CD4-positive, alpha-beta T cell treated with Interleukin-10 for 1 hour (primary cell): ENCODE measurements at regions not wholly inside any gene's neighbourhood (a gene's known extent, or its start where the extent isn't known, plus 50 kb on each side); places are given as distances from the start of the nearest gene placed in this dataset.
"Not testable (repeated sequence)": the region's sequence is repeated elsewhere in the genome, so short reads cannot be mapped to it uniquely, and the experiment has no call there.

Experiments used
- DNase-seq: peaks from one replicate; pipeline ENCODE4 v3.0.0-alpha.2; 2020

DNA sequence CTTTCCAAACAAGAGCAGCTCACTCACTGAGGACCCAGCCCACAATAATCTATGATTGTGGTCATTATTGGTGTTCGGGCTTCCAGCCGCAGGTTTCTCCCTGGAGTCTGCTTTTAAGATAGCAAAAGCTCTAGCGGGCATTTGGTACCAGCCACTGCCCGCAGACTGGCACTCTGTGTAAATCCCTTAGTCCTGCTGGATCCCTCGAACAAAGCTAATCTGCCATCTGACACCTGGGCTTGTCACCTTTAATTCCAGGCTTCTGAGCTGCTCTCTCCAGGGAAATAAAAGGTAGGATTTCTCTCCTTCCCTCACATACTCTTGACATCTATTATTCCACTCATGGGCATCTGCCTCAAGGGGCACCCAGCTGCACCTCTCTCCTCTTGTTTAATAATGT is 158.7 kb downstream of the PDCD6IP start:
- no peak for DNase-seq

DNA sequence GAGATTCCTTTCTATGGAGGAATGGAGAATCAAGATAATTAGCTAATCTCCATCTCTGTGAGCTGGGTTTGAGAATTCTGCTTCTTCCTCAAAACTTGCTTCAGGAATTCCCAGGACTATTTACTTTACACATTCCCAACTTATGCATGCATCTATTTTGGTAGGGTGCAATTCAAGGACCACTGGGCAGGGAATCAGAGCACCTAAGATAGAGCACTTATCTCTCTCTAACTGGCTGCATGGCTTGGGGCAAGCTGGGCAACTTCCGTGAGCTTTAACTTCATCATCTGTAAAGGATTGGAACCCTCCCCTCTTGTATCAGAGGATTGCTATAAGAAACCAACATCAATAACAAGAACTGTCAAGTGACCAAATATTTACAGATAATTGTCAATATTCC is 160.2 kb downstream of the PDCD6IP start:
- DNase-seq, result no peak

DNA sequence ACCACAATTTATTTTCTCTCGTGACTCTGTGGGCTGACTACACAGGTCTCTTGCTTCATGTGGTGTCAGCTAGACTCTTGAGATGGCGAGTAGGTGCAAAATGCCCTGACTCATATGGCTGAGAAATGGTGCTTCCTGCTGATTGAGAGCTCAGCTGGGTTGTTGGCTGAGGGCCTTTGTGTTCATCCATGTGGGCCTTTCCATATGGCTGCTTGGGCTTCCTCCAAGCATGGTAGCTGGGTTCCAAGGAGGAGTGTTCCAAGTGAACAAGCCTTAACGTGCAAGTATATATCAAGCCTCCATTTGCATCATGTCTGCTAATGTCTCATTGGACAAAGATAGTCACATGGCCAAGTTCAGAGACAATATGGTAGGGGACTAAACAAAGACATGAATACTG is 164.0 kb downstream of the PDCD6IP start:
- no peak for DNase-seq

DNA sequence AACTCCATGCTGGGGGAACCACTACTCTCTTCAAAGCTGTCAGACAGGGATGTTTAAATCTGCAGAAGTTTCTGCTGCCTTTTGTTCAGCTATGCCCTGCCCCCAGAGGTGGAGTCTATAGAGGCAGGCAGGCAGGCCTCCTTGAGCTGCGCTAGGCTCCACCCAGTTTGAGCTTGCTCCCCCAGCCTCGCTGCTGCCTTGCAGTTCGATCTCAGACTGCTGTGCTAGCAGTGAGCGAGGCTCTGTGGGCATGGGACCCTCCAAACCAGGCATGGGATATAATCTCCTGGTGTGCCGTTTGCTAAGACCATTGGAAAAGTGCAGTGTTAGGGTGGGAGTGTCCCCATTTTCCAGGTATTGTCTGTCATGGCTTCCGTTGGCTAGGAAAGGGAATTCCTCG is 171.8 kb downstream of the PDCD6IP start:
- not testable (repeated sequence) for DNase-seq

DNA sequence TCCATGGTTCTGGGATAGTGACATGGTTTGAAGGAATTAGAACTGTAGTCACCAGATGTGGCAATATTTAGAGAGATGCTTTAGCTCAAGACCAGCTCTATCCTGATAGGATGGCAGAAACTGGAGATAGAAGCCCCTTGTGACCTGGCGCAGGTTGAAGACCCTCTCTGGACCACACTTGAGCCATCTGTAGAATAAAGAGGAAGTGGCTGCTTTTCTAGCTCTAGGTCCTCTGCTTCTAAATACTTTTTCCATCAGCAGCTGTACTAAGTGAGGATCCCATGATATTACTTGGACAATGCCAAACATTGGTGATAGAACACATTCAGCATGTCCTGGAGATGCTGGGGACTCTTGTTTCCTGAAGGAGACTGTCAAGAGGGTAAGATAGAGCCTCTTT is 172.6 kb downstream of the PDCD6IP start:
- no peak for DNase-seq

DNA sequence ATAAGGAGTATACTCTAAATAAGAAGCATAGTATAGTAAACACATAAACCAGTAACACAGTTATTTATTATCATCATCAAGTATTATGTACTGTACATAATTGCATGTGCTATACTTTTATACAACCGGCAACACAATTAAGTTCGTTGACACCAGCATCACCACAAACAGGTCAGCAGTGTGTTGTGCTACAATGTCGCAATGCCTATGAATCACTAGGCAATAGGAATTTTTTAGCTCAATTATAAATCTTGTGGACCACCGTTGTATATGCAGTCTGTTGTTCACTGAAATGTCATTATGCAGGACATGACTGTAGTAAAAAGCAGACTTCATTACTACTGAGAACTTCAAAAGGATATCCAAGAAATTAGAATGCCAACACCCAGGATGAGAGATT is 177.0 kb downstream of the PDCD6IP start:
- DNase-seq, result no peak

DNA sequence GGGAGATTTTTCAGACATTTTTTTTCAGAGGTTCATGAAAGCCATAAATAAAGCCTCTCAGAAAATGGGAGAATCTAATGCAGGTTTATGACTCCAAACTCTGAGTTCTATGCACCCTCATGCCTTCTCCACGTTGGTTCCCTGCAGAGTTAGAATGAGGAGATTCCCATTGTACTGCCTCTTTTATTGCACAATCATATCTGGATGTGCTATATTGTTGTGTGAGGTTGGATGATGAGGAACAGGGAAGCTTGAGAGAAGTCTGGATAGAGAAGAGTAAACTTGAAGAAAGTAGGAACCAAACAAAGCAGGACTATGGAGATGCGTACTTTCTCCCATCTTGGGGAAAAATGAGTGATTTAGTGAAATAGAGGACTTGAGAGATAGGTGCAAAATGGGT is 178.8 kb downstream of the PDCD6IP start:
- DNase-seq, result no peak

DNA sequence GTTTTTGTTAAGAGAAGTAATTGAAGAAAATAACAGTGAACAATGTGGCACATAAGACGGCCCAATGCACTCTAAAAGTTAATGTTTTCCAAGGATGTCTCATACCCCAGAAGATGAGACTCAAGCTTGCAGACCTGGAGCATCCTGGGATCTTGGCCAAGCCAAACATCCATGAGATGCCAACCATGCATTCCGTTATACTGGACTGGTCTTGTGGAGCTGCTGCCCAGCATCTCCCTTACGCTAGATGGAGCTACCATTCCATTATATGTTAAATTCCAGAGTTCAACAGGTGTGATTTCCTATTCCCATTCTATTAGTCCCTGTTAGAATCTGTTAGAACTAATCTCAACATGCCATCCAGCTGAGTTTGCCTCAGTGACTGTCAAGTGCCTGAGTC is 181.8 kb downstream of the PDCD6IP start:
- no peak for DNase-seq

DNA sequence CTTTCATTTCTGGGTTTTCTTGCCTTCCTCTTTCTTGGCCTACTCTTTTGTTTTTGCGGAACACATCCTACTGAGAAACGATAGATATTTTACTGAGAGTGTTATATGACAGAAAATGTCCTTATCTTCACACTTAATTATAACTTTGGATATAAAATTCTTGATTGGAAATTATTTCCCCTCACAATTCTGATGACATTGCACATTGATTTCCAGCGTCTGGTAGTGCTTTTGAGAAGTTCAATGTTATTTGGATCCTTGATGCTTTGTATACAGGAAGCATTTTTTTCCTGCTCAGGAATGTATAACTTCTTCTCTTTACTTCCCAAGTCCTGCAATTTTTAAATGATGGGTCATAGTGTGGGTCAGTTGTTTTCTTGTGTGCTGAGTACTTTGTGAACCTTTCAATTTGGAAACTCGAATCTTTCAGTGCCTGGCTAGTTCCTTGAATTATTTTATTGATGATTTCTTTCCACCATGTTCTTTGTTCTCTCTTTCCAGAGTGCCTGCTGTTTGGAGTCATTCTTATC is 183.9 kb downstream of the PDCD6IP start:
- DNase-seq, result no peak

DNA sequence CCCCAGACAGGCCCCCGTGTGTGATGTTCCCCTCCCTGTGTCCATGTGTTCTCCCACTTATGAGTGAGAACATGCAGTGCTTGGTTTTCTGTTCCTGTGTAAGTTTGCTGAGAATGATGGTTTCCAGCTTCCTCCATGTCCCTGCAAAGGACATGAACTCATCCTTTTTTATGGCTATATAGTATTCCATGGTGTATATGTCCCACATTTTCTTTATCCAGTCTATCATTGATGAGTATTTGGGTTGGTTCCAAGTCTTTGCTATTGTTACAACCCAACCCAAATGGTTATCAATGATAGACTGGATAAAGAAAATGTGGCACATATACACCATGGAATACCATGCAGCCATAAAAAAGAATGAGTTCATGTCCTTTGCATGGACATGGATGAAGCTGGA is 184.5 kb downstream of the PDCD6IP start:
- not testable (repeated sequence) for DNase-seq

DNA sequence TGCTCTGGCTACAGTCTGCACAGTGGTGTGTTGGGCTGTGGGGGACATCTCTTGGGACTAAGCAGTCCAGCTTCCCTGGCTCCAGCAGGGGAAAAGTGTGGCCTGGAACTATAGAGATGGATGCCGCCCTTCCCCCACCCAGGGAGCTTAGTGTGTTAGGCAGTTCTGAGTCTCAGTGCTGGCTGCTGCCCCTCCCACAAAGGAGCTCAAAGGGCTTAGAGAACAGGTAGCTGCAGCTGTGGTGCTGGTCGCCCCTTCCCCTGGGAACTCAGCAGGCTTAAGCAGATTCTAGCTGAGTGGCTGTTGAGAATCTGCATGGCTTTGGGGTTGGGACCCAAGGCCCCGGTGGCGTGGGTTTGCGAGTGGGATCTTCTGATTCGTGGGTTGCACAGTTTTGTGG is 190.8 kb downstream of the PDCD6IP start:
- DNase-seq, result no peak

DNA sequence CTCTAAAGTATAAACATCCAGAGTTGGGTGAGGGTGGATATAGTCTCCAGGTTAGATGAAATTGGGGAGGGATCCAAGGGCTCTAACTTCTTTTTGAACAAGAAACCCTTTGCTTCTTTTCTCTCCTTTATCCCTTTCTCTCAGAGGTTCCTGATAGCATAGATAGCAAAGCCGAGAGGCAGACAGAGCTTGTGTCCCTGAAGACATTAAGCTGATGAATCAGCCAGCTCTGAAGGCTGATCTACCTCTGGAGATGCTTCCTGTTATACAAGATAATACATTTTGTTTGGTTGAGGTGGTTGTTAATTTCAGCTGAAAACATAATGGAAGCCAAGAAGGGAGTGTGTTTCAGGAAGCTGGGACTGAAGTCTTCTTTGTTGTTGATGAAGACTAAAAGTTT is 193.2 kb downstream of the PDCD6IP start:
- DNase-seq, result no peak

DNA sequence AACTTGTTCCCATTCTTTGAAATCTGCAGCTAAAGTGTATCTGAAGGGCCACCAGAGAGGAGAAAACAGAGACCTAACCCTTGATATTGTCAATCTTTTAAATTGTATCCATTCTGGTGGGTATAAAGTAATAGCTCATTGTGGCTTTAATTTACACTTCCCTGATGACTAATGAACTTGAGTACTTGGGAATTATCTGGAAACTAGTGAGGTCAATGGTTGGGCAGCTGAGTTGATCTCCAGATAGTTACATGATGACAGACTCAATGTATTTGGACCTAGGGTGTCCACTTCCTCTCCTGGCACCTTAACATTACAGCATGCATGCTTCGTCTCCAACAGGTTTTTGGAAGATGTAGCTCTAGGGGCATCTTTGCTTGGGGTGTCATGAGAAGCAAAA is 195.2 kb downstream of the PDCD6IP start:
- DNase-seq, result no peak

DNA sequence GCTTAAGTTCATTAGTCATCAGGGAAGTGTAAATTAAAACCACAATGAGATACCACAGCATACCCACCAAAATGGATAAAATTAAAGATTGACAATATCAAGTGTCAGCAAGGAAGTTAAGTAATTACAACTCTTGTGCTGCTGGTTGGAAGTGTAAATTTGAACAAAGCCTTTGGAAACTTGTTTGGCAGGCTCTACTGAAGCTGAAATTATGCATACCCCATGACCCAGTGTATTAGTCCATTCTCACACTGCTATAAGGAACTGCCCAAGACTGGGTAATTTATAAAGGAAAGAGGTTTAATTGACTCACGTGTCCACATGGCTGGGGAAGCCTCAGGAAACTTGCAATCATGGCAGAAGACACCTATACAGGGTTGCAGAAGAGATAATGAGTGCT is 196.1 kb downstream of the PDCD6IP start:
- no peak for DNase-seq

DNA sequence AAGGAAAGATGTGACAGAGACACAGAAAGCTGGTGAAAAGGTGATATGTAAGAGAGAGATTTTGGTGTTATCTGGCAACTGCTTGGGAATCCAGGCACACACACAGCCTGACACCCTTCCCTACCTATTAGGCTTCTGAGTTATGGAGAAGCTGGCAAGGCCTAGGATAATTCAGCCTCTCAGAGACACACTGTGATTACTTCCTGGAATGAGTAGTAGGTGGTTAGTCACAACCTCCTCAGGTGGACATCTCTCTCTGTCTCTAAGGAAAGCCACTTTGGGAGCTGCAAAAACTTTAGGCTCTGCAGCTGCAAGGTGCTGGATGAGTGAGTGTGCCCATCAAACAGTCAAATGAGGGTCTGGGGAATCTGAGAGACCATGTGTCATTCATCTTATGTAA is 201.9 kb downstream of the PDCD6IP start:
- DNase-seq, result no peak

DNA sequence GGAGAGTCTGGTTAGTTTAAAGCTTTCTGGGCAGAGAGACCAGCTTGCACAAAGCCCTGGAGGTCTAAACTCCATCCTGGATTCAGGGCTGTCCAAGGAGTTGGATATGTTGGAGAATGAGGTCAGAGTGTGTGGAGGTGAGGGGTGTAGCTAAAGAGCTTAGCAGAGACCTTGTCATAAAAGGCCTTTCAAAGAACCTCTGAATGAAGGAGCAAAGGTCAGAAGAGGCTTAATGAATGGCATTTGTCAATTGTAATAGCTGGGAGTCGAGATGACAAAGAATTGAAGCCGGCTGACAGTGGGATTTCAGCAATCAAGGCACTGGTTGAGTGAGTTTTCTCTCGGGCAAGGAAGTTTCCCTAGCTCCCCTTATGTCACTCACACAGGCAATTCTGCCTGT is 202.6 kb downstream of the PDCD6IP start:
- no peak for DNase-seq

DNA sequence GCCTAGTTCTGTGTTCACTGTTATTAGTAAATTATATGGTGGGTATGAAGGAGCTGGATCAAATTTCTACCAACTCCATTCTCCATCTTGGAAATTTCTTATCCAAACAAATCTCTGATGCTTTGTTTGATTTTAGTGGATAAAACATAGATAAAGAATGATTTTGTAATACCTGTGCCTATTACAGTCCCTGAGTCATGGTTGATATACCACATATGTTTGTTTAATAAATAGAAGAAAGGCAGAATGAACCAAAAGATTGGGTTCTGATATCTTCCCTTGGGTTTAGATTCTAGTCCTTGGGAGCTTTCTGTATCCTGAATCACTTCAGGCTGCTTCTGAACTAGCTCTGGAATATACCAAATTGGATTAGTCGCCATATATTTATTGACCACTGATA is 203.6 kb downstream of the PDCD6IP start:
- DNase-seq, result no peak

DNA sequence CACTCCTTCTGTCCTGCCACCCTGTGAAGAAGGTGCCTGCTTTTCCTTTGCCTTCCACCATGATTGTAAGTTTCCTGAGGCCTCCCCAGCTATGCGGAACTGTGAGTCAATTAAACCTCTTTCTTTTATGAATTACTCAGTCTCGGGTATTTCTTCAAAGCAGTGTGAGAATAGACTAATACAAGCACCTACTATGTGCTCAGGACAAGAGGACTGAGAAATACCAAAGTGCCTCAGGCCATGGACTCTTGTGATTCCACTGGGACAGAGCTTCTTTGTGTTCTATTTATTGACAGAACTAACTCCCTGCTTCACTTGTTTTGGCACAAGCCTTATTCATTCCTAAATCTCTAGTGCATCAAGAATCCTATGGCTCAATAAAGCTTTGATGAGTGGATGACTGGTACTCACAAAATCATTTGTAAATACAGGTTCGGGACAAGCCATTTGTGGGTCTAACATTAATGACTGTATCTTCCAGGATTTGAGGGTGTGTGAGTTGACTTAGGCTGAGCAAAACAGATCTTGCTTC is 204.2 kb downstream of the PDCD6IP start:
- no peak for DNase-seq

DNA sequence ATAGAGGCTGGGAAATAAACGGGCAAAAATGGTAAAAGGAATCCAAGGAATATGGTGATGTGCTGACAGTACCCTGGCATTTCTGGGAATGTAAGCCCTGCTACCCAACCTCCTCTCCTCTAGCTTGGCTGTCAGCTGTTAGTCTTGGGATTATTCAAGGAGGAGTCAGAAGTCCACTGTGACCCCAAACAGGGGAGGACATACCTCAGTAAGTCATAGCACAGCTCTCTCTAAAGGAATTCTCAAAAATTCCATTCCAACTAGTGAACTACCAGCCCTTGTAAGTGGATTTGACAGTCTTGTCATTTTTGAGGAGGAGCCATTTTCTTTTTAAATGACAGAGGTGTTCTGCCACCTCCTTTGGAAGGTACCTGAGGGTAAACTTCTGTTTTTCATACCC is 207.5 kb downstream of the PDCD6IP start:
- DNase-seq, result no peak

DNA sequence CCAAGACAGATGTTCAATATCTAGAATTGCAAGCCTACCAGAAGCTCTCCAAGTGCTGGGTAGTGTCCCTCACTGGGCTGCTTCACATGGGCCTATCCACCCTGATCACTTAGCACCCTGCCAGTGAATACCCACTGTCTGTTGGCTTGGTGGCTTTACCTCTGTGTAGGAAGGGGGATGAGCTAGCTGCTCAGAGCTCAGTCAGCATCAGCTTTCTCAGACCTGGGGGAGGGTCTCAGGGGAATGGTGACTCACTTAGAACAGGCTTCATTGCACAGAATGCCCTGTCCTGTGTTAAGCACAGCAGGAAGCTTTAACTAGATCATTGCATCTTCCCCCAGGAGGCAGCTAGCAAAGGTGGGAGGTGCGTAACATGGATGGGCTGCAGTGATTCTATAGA is 209.8 kb downstream of the PDCD6IP start:
- DNase-seq, result no peak

DNA sequence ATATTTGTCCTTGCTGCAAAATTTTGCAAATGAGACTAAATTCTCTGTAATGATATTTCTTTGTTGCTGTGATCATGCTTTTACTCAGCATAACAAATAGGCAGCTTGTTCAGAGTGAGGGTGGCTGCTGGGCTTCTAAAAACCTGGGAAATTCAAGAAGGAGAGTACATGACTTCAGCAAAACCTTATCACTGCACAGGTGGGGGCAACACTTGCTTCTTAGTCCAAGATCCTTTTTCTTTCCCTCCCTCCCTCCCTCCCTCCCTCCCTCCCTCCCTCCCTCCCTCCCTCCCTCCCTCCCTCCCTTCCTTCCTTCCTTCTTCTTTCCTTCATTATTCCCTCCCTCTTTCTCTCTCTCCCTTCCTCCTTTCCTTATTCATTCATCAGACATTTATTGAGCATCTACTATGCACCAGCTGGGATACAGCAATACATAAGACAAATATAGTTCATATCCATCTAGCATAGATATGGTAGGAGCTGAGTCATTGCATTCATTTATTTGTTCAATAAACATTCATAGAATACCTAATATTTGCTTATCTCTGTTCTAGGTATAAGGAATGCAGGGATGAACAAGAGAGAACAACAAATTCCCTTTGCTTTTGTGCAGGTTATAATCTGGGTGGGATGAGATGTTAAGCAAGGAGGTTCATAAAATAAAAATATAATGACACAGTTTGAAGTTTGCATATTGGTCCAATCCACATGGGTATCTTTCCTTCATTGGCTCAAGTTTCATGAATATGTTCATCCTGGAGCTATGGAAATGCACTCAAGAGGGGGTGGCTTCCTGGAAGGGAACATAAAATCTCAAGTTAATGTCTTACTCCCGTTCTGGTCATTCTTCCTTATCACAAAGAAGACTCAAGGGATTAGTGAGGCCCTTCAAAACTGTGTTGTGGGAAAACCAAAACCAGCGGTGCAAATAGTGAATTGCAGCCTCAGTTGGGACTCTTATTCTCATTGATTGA is 210.7 kb downstream of the PDCD6IP start:
- DNase-seq, result no peak

DNA sequence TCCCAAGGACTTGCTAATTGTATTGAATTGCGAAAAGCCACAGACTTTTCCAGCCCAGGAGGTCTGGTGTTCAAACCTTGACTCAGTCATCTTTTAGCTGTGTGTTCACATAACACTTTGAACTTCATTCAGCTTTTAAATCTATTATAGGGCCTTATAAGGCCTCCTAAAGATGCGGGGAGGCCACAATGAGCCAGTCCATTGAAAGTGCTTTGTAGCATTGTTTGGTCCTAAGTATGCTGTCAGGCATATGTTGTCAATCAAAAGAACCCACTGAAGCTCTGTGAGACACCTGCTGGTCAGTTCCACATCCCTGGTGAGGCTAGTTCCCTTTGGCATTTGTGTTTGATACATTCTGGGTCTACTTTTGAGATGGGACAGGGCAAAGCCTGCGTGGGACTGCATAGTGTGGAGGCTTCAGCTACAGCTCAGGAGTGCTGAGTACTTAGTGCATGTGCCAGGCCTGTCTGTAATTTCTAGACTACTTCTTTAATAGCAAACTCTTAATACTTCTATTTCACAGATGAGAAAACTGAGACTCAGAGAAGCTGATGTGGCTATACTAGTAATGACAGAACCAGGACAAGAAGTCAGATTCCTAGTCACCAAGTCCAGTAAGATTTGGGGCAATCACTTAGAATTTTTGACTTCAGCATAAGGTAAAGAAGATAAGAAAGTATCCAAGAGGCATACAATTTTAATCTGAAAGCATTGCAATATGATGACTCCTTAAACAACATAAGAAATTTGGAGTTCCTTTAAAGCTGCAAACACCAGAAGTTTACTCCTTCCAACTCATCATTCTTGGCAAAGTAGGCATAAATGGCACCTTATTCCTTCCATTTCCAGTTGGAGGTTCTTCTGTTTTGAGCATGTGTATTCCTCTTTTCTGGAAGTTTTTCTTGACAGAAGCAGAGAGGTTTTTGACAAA is 213.0 kb downstream of the PDCD6IP start:
- no peak for DNase-seq

DNA sequence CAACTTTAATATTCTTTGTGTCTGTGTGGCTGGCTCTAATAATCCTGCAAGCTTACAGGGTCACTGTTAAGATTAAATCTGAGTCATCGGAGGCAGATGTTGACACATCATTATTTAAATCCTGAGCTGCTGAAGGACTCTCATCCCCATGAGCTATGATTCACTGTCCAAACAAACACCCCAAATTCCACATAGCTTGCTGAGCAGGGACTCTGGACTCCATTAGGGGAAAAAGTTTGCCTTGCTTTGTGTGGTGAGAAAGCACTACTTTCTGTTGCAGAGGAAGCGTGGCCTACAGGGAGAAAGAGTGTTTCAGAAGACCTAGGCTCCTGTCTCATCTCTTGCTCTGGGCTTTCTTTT is 213.7 kb downstream of the PDCD6IP start:
- no peak for DNase-seq
